ENCODE measurements at regions not wholly inside any gene's neighbourhood (a gene's known extent, or its start where the extent isn't known, plus 50 kb on each side); places are given as distances from the start of the nearest gene placed in this dataset.

GRCh38 chr3:61340931-61341461 lies 89.7 kb upstream of the FHIT start:
- Histone ChIP-seq H3K4me1 (ENCODE audit: control insufficient read depth, extremely low read depth, insufficient read depth, low read length) (no peaks in the 10 kb centered on the region), H3K4me3 (replicated peaks in 1 of 4; ENCODE audit: control extremely low read depth in 1 of 4, insufficient read depth in 1 of 4, low read depth in 3 of 4, low read length in 4 of 4) (no peak overlapping the region), H3K9me3 (ENCODE audit: control insufficient read depth, insufficient read depth, low read depth, low read length) (no peaks in the 10 kb centered on the region), H2AFZ (ENCODE audit: low read length) (no peak overlapping the region), H3K79me2 (ENCODE audit: control insufficient read depth, insufficient read depth, low read length) (no peaks in the 10 kb centered on the region), H3K9ac (ENCODE audit: insufficient read depth, low read length) (no peak overlapping the region), H3K27me3 (ENCODE audit: control insufficient read depth, insufficient read depth, low read length) (no peaks in the 10 kb centered on the region), H4K20me1 (ENCODE audit: control insufficient read depth, extremely low read depth, insufficient read depth, low read length) (no peaks in the 10 kb centered on the region), H3K36me3 (ENCODE audit: control insufficient read depth, insufficient read depth, low read length) (no peaks in the 10 kb centered on the region), H3K4me2 (ENCODE audit: extremely low read depth, insufficient read depth, low read length) (no peak overlapping the region), H3K27ac (ENCODE audit: insufficient read depth, low read length) (no peak overlapping the region)
- DNase-seq (ENCODE audit: low read depth in 2 of 2), result no peak
- TF ChIP-seq CTCF (conservative IDR thresholded peaks at IDR 0.05 in 1 of 2, IDR thresholded peaks at IDR 0.05 in 1 of 2; ENCODE audit: low read depth in 1 of 2, low read length in 2 of 2) (no peak), EZH2 (IDR thresholded peaks at IDR 0.05; ENCODE audit: low read length, missing control alignments) (no peak)

GRCh38 chr3:61343543-61343942 lies 92.3 kb upstream of the FHIT start:
- no peak for DNase-seq (ENCODE audit: low read depth in 2 of 2)
- Histone ChIP-seq H3K4me3 (replicated peaks in 1 of 4; ENCODE audit: control extremely low read depth in 1 of 4, insufficient read depth in 1 of 4, low read depth in 3 of 4, low read length in 4 of 4) (no peak overlapping the region), H3K27ac (ENCODE audit: insufficient read depth, low read length) (no peak overlapping the region), H2AFZ (ENCODE audit: low read length) (no peak overlapping the region), H3K27me3 (ENCODE audit: control insufficient read depth, insufficient read depth, low read length) (no peaks in the 10 kb centered on the region), H3K4me2 (ENCODE audit: extremely low read depth, insufficient read depth, low read length) (no peak overlapping the region), H3K79me2 (ENCODE audit: control insufficient read depth, insufficient read depth, low read length) (no peaks in the 10 kb centered on the region), H3K9me3 (ENCODE audit: control insufficient read depth, insufficient read depth, low read depth, low read length) (no peaks in the 10 kb centered on the region), H3K4me1 (ENCODE audit: control insufficient read depth, extremely low read depth, insufficient read depth, low read length) (no peaks in the 10 kb centered on the region), H3K36me3 (ENCODE audit: control insufficient read depth, insufficient read depth, low read length) (no peaks in the 10 kb centered on the region), H4K20me1 (ENCODE audit: control insufficient read depth, extremely low read depth, insufficient read depth, low read length) (no peaks in the 10 kb centered on the region), H3K9ac (ENCODE audit: insufficient read depth, low read length) (no peak overlapping the region)
- TF ChIP-seq EZH2 (IDR thresholded peaks at IDR 0.05; ENCODE audit: low read length, missing control alignments) (no peak), CTCF (conservative IDR thresholded peaks at IDR 0.05 in 1 of 2, IDR thresholded peaks at IDR 0.05 in 1 of 2; ENCODE audit: low read depth in 1 of 2, low read length in 2 of 2) (no peak)

- H3K27me3 ChIP-seq (ENCODE audit: control insufficient read depth, insufficient read depth, low read length), result no peaks in the 10 kb centered on the region
- H3K4me2 ChIP-seq (ENCODE audit: extremely low read depth, insufficient read depth, low read length), result no peak overlapping the region
- H3K4me1 ChIP-seq (ENCODE audit: control insufficient read depth, extremely low read depth, insufficient read depth, low read length), result no peaks in the 10 kb centered on the region
- no peaks in the 10 kb centered on the region for H3K9me3 ChIP-seq (ENCODE audit: control insufficient read depth, insufficient read depth, low read depth, low read length)
- TF ChIP-seq CTCF (conservative IDR thresholded peaks at IDR 0.05 in 1 of 2, IDR thresholded peaks at IDR 0.05 in 1 of 2; ENCODE audit: low read depth in 1 of 2, low read length in 2 of 2) (no peak), EZH2 (IDR thresholded peaks at IDR 0.05; ENCODE audit: low read length, missing control alignments) (no peak)
- H4K20me1 ChIP-seq (ENCODE audit: control insufficient read depth, extremely low read depth, insufficient read depth, low read length), result no peaks in the 10 kb centered on the region
- no peaks in the 10 kb centered on the region for H3K79me2 ChIP-seq (ENCODE audit: control insufficient read depth, insufficient read depth, low read length)
- H3K9ac ChIP-seq (ENCODE audit: insufficient read depth, low read length), result no peak overlapping the region
- no peak overlapping the region for H3K4me3 ChIP-seq (replicated peaks in 1 of 4; ENCODE audit: control extremely low read depth in 1 of 4, insufficient read depth in 1 of 4, low read depth in 3 of 4, low read length in 4 of 4)
- no peaks in the 10 kb centered on the region for H3K36me3 ChIP-seq (ENCODE audit: control insufficient read depth, insufficient read depth, low read length)
- DNase-seq (ENCODE audit: low read depth in 2 of 2), result no peak
- no peak overlapping the region for H2AFZ ChIP-seq (ENCODE audit: low read length)
- no peak overlapping the region for H3K27ac ChIP-seq (ENCODE audit: insufficient read depth, low read length)
Observed at GRCh38 chr3:61345020-61345419, 93.8 kb upstream of the FHIT start.

Measured in fibroblast of lung (primary cell).